ENCODE measurements at regions not wholly inside any gene's neighbourhood (a gene's known extent, or its start where the extent isn't known, plus 50 kb on each side); places are given as distances from the start of the nearest gene placed in this dataset.

DNA sequence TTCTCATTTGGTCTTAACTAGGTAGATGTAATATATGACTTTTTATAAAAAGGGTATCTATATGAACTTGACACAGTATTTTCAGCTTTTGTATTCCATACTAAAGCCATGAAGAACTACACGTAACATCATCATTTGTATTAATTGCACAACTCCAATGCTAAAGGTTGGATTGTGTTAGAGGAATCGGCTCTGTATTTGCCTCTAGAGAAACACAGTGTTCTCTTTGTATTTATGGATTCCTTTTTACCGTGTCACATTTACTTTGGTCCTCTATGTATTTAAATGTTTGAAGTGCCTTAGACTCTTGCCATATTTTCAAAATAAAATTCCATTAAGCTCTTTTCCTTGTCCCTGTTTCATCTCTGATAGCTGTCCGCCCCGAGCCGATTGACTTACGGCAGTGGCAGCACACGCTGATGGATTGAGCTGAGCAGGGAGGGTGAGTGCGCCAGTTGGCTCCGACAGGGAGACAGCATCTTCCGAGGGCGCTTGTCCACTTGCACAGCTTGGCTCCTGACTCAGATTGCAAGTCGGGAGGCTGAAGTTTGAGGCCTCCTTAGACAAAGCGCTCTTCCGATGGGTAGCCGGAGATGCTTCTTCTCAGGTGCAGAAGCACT is 95.6 kb upstream of the DMRT1 start:
- peaks cover 13% of the 10 kb centered on the region for H3K36me3 ChIP-seq (ENCODE audit: control insufficient read depth, insufficient read depth, low read length)
- H2AFZ ChIP-seq (ENCODE audit: low read length): no peak overlapping the region
- H3K9ac ChIP-seq (ENCODE audit: insufficient read depth, low read length): no peak overlapping the region
- H3K79me2 ChIP-seq (ENCODE audit: control insufficient read depth, insufficient read depth, low read length): no peaks in the 10 kb centered on the region
- no peak for DNase-seq (ENCODE audit: low read depth in 2 of 2)
- TF ChIP-seq CTCF (conservative IDR thresholded peaks at IDR 0.05 in 1 of 2, IDR thresholded peaks at IDR 0.05 in 1 of 2; ENCODE audit: low read depth in 1 of 2, low read length in 2 of 2) (no peak), EZH2 (IDR thresholded peaks at IDR 0.05; ENCODE audit: low read length, missing control alignments) (no peak)
- no peak overlapping the region for H3K4me3 ChIP-seq (replicated peaks in 1 of 4; ENCODE audit: control extremely low read depth in 1 of 4, insufficient read depth in 1 of 4, low read depth in 3 of 4, low read length in 4 of 4)
- no peaks in the 10 kb centered on the region for H3K27me3 ChIP-seq (ENCODE audit: control insufficient read depth, insufficient read depth, low read length)
- H3K9me3 ChIP-seq (ENCODE audit: control insufficient read depth, insufficient read depth, low read depth, low read length): no peaks in the 10 kb centered on the region
- no peaks in the 10 kb centered on the region for H3K4me1 ChIP-seq (ENCODE audit: control insufficient read depth, extremely low read depth, insufficient read depth, low read length)
- H4K20me1 ChIP-seq (ENCODE audit: control insufficient read depth, extremely low read depth, insufficient read depth, low read length): no peaks in the 10 kb centered on the region
- no peak overlapping the region for H3K4me2 ChIP-seq (ENCODE audit: extremely low read depth, insufficient read depth, low read length)
- no peak overlapping the region for H3K27ac ChIP-seq (ENCODE audit: insufficient read depth, low read length)

GRCh38 chr9:746661-747434 is 94.6 kb upstream of the DMRT1 start:
- TF ChIP-seq CTCF (conservative IDR thresholded peaks at IDR 0.05 in 1 of 2, IDR thresholded peaks at IDR 0.05 in 1 of 2; ENCODE audit: low read depth in 1 of 2, low read length in 2 of 2): no peak
- no peak for TF ChIP-seq EZH2 (IDR thresholded peaks at IDR 0.05; ENCODE audit: low read length, missing control alignments)
- Histone ChIP-seq H3K27me3 (ENCODE audit: control insufficient read depth, insufficient read depth, low read length) (no peaks in the 10 kb centered on the region), H3K4me3 (replicated peaks in 1 of 4; ENCODE audit: control extremely low read depth in 1 of 4, insufficient read depth in 1 of 4, low read depth in 3 of 4, low read length in 4 of 4) (no peak overlapping the region), H3K4me2 (ENCODE audit: extremely low read depth, insufficient read depth, low read length) (no peak overlapping the region), H2AFZ (ENCODE audit: low read length) (no peak overlapping the region), H3K79me2 (ENCODE audit: control insufficient read depth, insufficient read depth, low read length) (no peaks in the 10 kb centered on the region), H3K4me1 (ENCODE audit: control insufficient read depth, extremely low read depth, insufficient read depth, low read length) (peaks cover 8% of the 10 kb centered on the region), H3K27ac (ENCODE audit: insufficient read depth, low read length) (no peak overlapping the region), H3K36me3 (ENCODE audit: control insufficient read depth, insufficient read depth, low read length) (peaks cover 10% of the 10 kb centered on the region), H4K20me1 (ENCODE audit: control insufficient read depth, extremely low read depth, insufficient read depth, low read length) (no peaks in the 10 kb centered on the region), H3K9ac (ENCODE audit: insufficient read depth, low read length) (no peak overlapping the region), H3K9me3 (ENCODE audit: control insufficient read depth, insufficient read depth, low read depth, low read length) (no peaks in the 10 kb centered on the region)
- no peak for DNase-seq (ENCODE audit: low read depth in 2 of 2)

GRCh38 chr9:747567-747966 is 93.9 kb upstream of the DMRT1 start:
- peaks cover 9% of the 10 kb centered on the region for H3K4me1 ChIP-seq (ENCODE audit: control insufficient read depth, extremely low read depth, insufficient read depth, low read length)
- no peaks in the 10 kb centered on the region for H3K9me3 ChIP-seq (ENCODE audit: control insufficient read depth, insufficient read depth, low read depth, low read length)
- DNase-seq (ENCODE audit: low read depth in 2 of 2): no peak
- no peaks in the 10 kb centered on the region for H4K20me1 ChIP-seq (ENCODE audit: control insufficient read depth, extremely low read depth, insufficient read depth, low read length)
- H3K4me3 ChIP-seq (replicated peaks in 1 of 4; ENCODE audit: control extremely low read depth in 1 of 4, insufficient read depth in 1 of 4, low read depth in 3 of 4, low read length in 4 of 4): no peak overlapping the region
- H3K9ac ChIP-seq (ENCODE audit: insufficient read depth, low read length): no peak overlapping the region
- no peak overlapping the region for H3K27ac ChIP-seq (ENCODE audit: insufficient read depth, low read length)
- peaks cover 7% of the 10 kb centered on the region for H3K36me3 ChIP-seq (ENCODE audit: control insufficient read depth, insufficient read depth, low read length)
- no peak overlapping the region for H2AFZ ChIP-seq (ENCODE audit: low read length)
- no peak overlapping the region for H3K4me2 ChIP-seq (ENCODE audit: extremely low read depth, insufficient read depth, low read length)
- H3K27me3 ChIP-seq (ENCODE audit: control insufficient read depth, insufficient read depth, low read length): no peaks in the 10 kb centered on the region
- TF ChIP-seq EZH2 (IDR thresholded peaks at IDR 0.05; ENCODE audit: low read length, missing control alignments) (no peak), CTCF (conservative IDR thresholded peaks at IDR 0.05 in 1 of 2, IDR thresholded peaks at IDR 0.05 in 1 of 2; ENCODE audit: low read depth in 1 of 2, low read length in 2 of 2) (no peak)
- H3K79me2 ChIP-seq (ENCODE audit: control insufficient read depth, insufficient read depth, low read length): no peaks in the 10 kb centered on the region

All from fibroblast of lung (primary cell).